Endothelial cell of umbilical vein (primary cell): ENCODE measurements at regions not wholly inside any gene's neighbourhood (a gene's known extent, or its start where the extent isn't known, plus 50 kb on each side); places are given as distances from the start of the nearest gene placed in this dataset.

Experiments
- BruUV-seq: library from RNA; stranded (reverse); fragments of 400-500 nt; replicated peaks from 2 replicates; lab custom pipeline; 2021; lab: Mats Ljungman, UMichigan
- CTCF ChIA-PET: fragments of 300-600, 350-600 bp; sonication (Branson Sonifier 250); formaldehyde crosslinking; loops from one replicate; lab custom pipeline; 2021; ENCODE audit warnings: antibody characterized with exemption, inconsistent platforms; lab: Charles Lee
- POLR2A ChIA-PET: fragments of 300-600, 350-600 bp; sonication (Branson Sonifier 250); formaldehyde crosslinking; loops from one replicate; lab custom pipeline; 2021; ENCODE audit warnings: antibody characterized with exemption, inconsistent platforms; lab: Charles Lee
- DNase-seq: peaks from one replicate; pipeline ENCODE4 v3.0.0-alpha.2; 2011; ENCODE audit warnings: low read depth, low spot score
- FAIRE-seq: peaks from 2 replicates; lab custom pipeline; 2011; peaks lifted over from hg19 to GRCh38; lab: Jason Lieb, UNC
- H2AFZ ChIP-seq: 2 replicates; pipeline ENCODE4 v1.6.0; 2012; ENCODE audit warnings: low read depth, low read length, control low read depth, inconsistent platforms
- H3K27ac ChIP-seq: 2 replicates; pipeline ENCODE4 v1.5.1; 2011; ENCODE audit warnings: low read depth, mild to moderate bottlenecking, control low read depth, low read length, moderate library complexity; ENCODE audit not compliant: insufficient read depth
- H3K27me3 ChIP-seq, 2 experiments: 2 replicates each; pipeline versions ENCODE4 v1.6.0 to v1.6.1; 2011; ENCODE audit warnings: low read length in 2 of 2, mixed read lengths in 1 of 2; ENCODE audit not compliant: control insufficient read depth in 2 of 2, insufficient read depth in 2 of 2
- H3K36me3 ChIP-seq, 2 experiments: 2 replicates in 1 of 2; 3 replicates in 1 of 2; pipeline ENCODE4 v1.5.1; 2011; ENCODE audit warnings: low read length in 2 of 2, mild to moderate bottlenecking in 1 of 2, moderate library complexity in 1 of 2; ENCODE audit not compliant: control insufficient read depth in 2 of 2, insufficient read depth in 2 of 2; ENCODE audit errors: extremely low read depth in 1 of 2
- H3K4me1 ChIP-seq: 3 replicates; pipeline ENCODE4 v1.5.1; 2011; ENCODE audit warnings: mild to moderate bottlenecking, low read length; ENCODE audit not compliant: control insufficient read depth, insufficient read depth; ENCODE audit errors: extremely low read depth
- H3K4me2 ChIP-seq: 2 replicates; pipeline ENCODE4 v1.6.1; 2011; ENCODE audit warnings: low read length, control low read depth, mixed read lengths; ENCODE audit not compliant: insufficient read depth
- H3K4me3 ChIP-seq, 3 experiments: fragments of 200-600 bp in 1 of 3; sonication (generic), shearing (Covaris generic) in 1 of 3; replicated peaks in 1 of 3; 2 replicates each; pipeline ENCODE4 v1.5.1; 2011 to 2016; ENCODE audit warnings: control low read depth in 3 of 3, low read length in 3 of 3, mild to moderate bottlenecking in 2 of 3, inconsistent platforms in 1 of 3, low read depth in 1 of 3, moderate library complexity in 1 of 3; ENCODE audit not compliant: insufficient read depth in 1 of 3
- H3K79me2 ChIP-seq: 2 replicates; pipeline ENCODE4 v1.6.0; 2012; ENCODE audit warnings: low read length, inconsistent platforms; ENCODE audit not compliant: control insufficient read depth, insufficient read depth
- H3K9ac ChIP-seq: replicated peaks from 2 replicates; pipeline ENCODE3; 2011; ENCODE audit warnings: low read length, control low read depth; ENCODE audit not compliant: insufficient read depth; ENCODE audit errors: extremely low read depth
- H3K9me1 ChIP-seq: replicated peaks from 3 replicates; pipeline ENCODE4 v1.6.0; 2011; ENCODE audit warnings: mild to moderate bottlenecking, low read length; ENCODE audit not compliant: control insufficient read depth, insufficient read depth; ENCODE audit errors: extremely low read depth
- H3K9me3 ChIP-seq: replicated peaks from 2 replicates; pipeline ENCODE4 v1.5.1; 2012; ENCODE audit warnings: low read length, inconsistent platforms; ENCODE audit not compliant: control insufficient read depth, insufficient read depth
- H4K20me1 ChIP-seq: replicated peaks from 2 replicates; pipeline ENCODE3; 2011; ENCODE audit warnings: mild to moderate bottlenecking, low read length; ENCODE audit not compliant: control insufficient read depth, insufficient read depth; ENCODE audit errors: extremely low read depth
- CTCF ChIP-seq, 2 donors: IDR thresholded peaks; 1 replicate in 1 of 2; 2 replicates in 1 of 2; pipeline ENCODE4 v1.5.1; 2011; ENCODE audit warnings: low read length in 2 of 2, mild to moderate bottlenecking in 2 of 2, moderate library complexity in 2 of 2, control low read depth in 1 of 2, inconsistent platforms in 1 of 2, low read depth in 1 of 2; ENCODE audit not compliant: insufficient read depth in 1 of 2; ENCODE audit errors: extremely low read depth in 1 of 2
- EZH2 ChIP-seq: IDR thresholded peaks from 2 replicates; pipeline ENCODE4 v1.6.1; 2012; ENCODE audit warnings: borderline replicate concordance, low read depth, mild to moderate bottlenecking, moderate library complexity, low read length, inconsistent platforms; ENCODE audit not compliant: severe bottlenecking
- FOS ChIP-seq: IDR thresholded peaks from 2 replicates; pipeline ENCODE4 v1.6.1; 2011; ENCODE audit warnings: mild to moderate bottlenecking, low read length, moderate library complexity, borderline replicate concordance; ENCODE audit not compliant: insufficient read depth
- GATA2 ChIP-seq: IDR thresholded peaks from 2 replicates; pipeline ENCODE4 v1.7.0; 2011; ENCODE audit warnings: low read depth, mild to moderate bottlenecking, moderate library complexity, mixed read lengths, low read length; ENCODE audit not compliant: insufficient read length, insufficient read depth
- JUN ChIP-seq: IDR thresholded peaks from 2 replicates; pipeline ENCODE4 v1.6.1; 2011; ENCODE audit warnings: borderline replicate concordance, low read depth; ENCODE audit not compliant: insufficient read length, insufficient read depth
- MYC ChIP-seq: IDR thresholded peaks from one replicate; pipeline ENCODE4 v1.6.1; 2011; ENCODE audit warnings: mild to moderate bottlenecking, low read depth, low read length
- POLR2A ChIP-seq: IDR thresholded peaks from 2 replicates; pipeline ENCODE4 v1.6.1; 2012; ENCODE audit warnings: low read depth, mild to moderate bottlenecking, control low read depth, low read length
- POLR2AphosphoS5 ChIP-seq: IDR thresholded peaks from 2 replicates; pipeline ENCODE4 v1.6.1; 2012; ENCODE audit warnings: low read depth, mild to moderate bottlenecking, control low read depth, low read length, moderate library complexity; ENCODE audit not compliant: insufficient read depth
- dilution Hi-C: fragments of 300-500 bp; cut with MboI; formaldehyde crosslinking; loops from one replicate; pipeline ENCODE4 v1.15.0; 2019; ENCODE audit warnings: low sequenced_read_pairs; ENCODE audit not compliant: extremely low pct_ligation_motif_present
- intact Hi-C: fragments of 100-400 bp; cut with micrococcal nuclease; formaldehyde crosslinking; loops from one replicate; pipeline ENCODE4 v1.10.0; 2022
- TF ChIP-seq, protein P1 (sequence below): IDR thresholded peaks from 2 replicates; pipeline ENCODE4 v1.6.1; 2011; ENCODE audit not compliant: insufficient read depth, insufficient read length

DNA sequence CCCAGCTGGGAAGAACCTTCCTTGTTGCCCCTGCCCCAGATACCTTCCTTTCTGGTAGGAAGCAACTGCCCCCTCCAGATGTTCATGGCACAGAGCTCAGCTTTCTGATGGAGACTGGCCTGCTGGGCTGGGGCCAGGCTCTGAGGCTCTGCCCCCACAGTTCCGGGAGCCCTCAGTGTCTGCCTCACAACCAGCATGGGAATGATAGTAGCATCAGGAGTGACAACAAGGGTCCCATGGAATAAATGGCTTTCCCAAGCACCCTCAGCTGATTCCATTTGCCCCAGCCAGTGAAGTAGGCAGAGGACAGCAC lies 65.6 kb upstream of the IQSEC1 start:
- Histone ChIP-seq H3K4me3 (no peak overlapping the region), H3K27ac (no peak overlapping the region), H3K9me1 (no peaks in the 10 kb centered on the region), H2AFZ (no peak overlapping the region), H3K27me3 (no peaks in the 10 kb centered on the region), H3K79me2 (no peaks in the 10 kb centered on the region), H3K4me2 (no peak overlapping the region), H3K9me3 (no peaks in the 10 kb centered on the region), H3K36me3 (no peaks in the 10 kb centered on the region), H4K20me1 (no peaks in the 10 kb centered on the region), H3K9ac (no peak overlapping the region), H3K4me1 (no peaks in the 10 kb centered on the region)
- BruUV-seq = no TSS peak
- dilution Hi-C loops (no loop called here), intact Hi-C loops (no loop called here)
- FAIRE-seq (no peak), DNase-seq (no peak)
- TF ChIP-seq EZH2 = no peak
- no peak for TF ChIP-seq POLR2AphosphoS5
- TF ChIP-seq MYC = no peak
- no peak for TF ChIP-seq GATA2
- no peak for TF ChIP-seq POLR2A
- TF ChIP-seq FOS = no peak
- TF ChIP-seq, protein P1, sequence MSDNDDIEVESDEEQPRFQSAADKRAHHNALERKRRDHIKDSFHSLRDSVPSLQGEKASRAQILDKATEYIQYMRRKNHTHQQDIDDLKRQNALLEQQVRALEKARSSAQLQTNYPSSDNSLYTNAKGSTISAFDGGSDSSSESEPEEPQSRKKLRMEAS = no peak
- no peak for TF ChIP-seq CTCF (IDR thresholded peaks at IDR 0.05; ENCODE audit: extremely low read depth in 1 of 2, insufficient read depth in 1 of 2, low read depth in 1 of 2, low read length in 2 of 2)
- TF ChIP-seq JUN = no peak
- CTCF ChIA-PET = no interaction called here
- POLR2A ChIA-PET = no interaction called here
